ENCODE measurements at regions not wholly inside any gene's neighbourhood (a gene's known extent, or its start where the extent isn't known, plus 50 kb on each side); places are given as distances from the start of the nearest gene placed in this dataset.

DNA sequence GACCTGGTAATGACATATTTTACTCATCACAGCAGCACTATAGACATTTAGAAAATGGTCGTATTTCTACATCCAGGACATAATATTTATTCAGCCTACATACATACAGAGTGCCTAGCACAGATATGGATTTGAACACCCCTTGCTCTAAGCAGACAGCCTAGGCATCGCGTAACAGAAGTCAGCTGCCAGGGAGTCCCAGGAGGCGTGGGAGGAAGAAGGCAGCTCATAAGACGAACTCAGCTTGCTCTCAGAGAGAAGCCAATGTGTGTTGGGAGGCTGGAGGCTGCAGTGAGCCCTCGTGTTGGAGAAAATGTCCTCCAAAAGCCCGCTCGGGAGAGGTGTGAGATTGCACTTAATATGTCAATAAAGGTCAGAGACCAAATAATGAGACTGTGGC lies 131.6 kb downstream of the BCOR start:
- TF ChIP-seq, protein P1, sequence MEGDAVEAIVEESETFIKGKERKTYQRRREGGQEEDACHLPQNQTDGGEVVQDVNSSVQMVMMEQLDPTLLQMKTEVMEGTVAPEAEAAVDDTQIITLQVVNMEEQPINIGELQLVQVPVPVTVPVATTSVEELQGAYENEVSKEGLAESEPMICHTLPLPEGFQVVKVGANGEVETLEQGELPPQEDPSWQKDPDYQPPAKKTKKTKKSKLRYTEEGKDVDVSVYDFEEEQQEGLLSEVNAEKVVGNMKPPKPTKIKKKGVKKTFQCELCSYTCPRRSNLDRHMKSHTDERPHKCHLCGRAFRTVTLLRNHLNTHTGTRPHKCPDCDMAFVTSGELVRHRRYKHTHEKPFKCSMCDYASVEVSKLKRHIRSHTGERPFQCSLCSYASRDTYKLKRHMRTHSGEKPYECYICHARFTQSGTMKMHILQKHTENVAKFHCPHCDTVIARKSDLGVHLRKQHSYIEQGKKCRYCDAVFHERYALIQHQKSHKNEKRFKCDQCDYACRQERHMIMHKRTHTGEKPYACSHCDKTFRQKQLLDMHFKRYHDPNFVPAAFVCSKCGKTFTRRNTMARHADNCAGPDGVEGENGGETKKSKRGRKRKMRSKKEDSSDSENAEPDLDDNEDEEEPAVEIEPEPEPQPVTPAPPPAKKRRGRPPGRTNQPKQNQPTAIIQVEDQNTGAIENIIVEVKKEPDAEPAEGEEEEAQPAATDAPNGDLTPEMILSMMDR (conservative IDR thresholded peaks at IDR 0.05; ENCODE audit: low read depth, low read length) = no peak
- TF ChIP-seq EZH2 (IDR thresholded peaks at IDR 0.05; ENCODE audit: low read length, unreplicated experiment) = no peak
